Naive B cell (primary cell): ENCODE measurements at regions not wholly inside any gene's neighbourhood (a gene's known extent, or its start where the extent isn't known, plus 50 kb on each side); places are given as distances from the start of the nearest gene placed in this dataset.

ENCODE experiments used
- ATAC-seq, 2 donors: fragments of 150-1000 bp; cut with Tn5 transposase; 2 replicates each; pipeline ENCODE4 v1.10.0; 2021; ENCODE audit warnings: low read depth in 2 of 2, mild to moderate bottlenecking in 2 of 2, moderate library complexity in 2 of 2
- DNase-seq: peaks from one replicate; pipeline ENCODE4 v3.0.0; 2022
- H3K27ac Mint-ChIP-seq, 6 donors: one replicate each; pipeline ENCODE4 v1.8.0; 2020 to 2022; ENCODE audit warnings: mild to moderate bottlenecking in 6 of 6, mixed read lengths in 6 of 6, moderate library complexity in 5 of 6, inconsistent platforms in 2 of 6
- H3K27me3 Mint-ChIP-seq, 3 donors: one replicate each; pipeline ENCODE4 v1.8.0; 2021 to 2022; ENCODE audit warnings: mixed read lengths in 3 of 3, mild to moderate bottlenecking in 1 of 3
- H3K36me3 Mint-ChIP-seq, 2 donors: one replicate each; pipeline ENCODE4 v1.8.0; 2020 to 2022; ENCODE audit warnings: mixed read lengths in 2 of 2, inconsistent platforms in 1 of 2, mild to moderate bottlenecking in 1 of 2
- H3K4me1 Mint-ChIP-seq, 3 donors: one replicate each; pipeline ENCODE4 v1.8.0; 2020 to 2022; ENCODE audit warnings: mixed read lengths in 3 of 3, inconsistent platforms in 1 of 3, mild to moderate bottlenecking in 1 of 3, moderate library complexity in 1 of 3
- H3K4me3 Mint-ChIP-seq, 8 donors: one replicate each; pipeline ENCODE4 v1.8.0; 2020 to 2022; ENCODE audit warnings: mild to moderate bottlenecking in 8 of 8, mixed read lengths in 8 of 8, moderate library complexity in 8 of 8, inconsistent platforms in 2 of 8
- H3K9me3 Mint-ChIP-seq, 7 donors: one replicate each; pipeline ENCODE4 v1.8.0; 2020 to 2022; ENCODE audit warnings: mixed read lengths in 7 of 7, mild to moderate bottlenecking in 5 of 7, inconsistent platforms in 2 of 7, moderate library complexity in 1 of 7

- Mint-ChIP-seq H3K36me3 (no peaks in the 10 kb centered on the region), H3K27ac (no peak overlapping the region), H3K4me3 (no peak overlapping the region), H3K9me3 (peaks cover 0 to 7% (median 0%) of the 10 kb centered on the region in 7 donors), H3K27me3 (no peaks in the 10 kb centered on the region), H3K4me1 (no peaks in the 10 kb centered on the region)
- ATAC-seq, result no peak
- no peak for DNase-seq
These were observed 255.8 kb upstream of the CDIN1 start for GRCh38 chr15:36323615-36324014.

- Mint-ChIP-seq H3K27me3 (no peaks in the 10 kb centered on the region), H3K36me3 (no peaks in the 10 kb centered on the region), H3K4me1 (no peaks in the 10 kb centered on the region), H3K27ac (no peak overlapping the region), H3K4me3 (no peak overlapping the region), H3K9me3 (peaks cover 0 to 6% (median 0%) of the 10 kb centered on the region in 7 donors)
- DNase-seq (no peak), ATAC-seq (no peak)
These were observed 254.2 kb upstream of the CDIN1 start for GRCh38 chr15:36325206-36325605.

DNA sequence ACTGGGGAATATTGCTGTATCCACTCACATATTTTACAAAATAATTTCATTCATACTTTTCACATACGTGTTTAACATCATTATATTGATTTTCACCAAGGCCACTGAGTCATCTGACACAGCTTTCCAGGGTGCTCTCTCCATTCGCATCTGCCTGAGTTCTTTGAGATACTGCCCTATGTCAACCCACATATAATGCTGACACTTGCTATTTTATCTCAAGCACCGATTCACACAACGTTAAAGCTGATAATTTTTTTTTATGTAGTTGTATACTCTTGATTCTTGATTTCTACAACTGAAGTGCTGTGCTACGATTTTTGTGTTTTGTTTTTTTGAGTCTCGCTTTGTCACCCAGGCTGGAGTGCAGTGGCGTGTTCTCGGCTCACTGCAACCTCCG is 249.8 kb upstream of the CDIN1 start:
- H3K4me3 Mint-ChIP-seq, result no peak overlapping the region
- no peak for ATAC-seq
- H3K4me1 Mint-ChIP-seq, result no peaks in the 10 kb centered on the region

GRCh38 chr15:36330598-36330997 is 248.8 kb upstream of the CDIN1 start:
- no peaks in the 10 kb centered on the region for H3K27me3 Mint-ChIP-seq
- H3K36me3 Mint-ChIP-seq, result no peaks in the 10 kb centered on the region
- DNase-seq, result no peak
- no peak overlapping the region for H3K4me3 Mint-ChIP-seq
- ATAC-seq, result no peak
- H3K27ac Mint-ChIP-seq, result peak overlapping the region in 1 of 6 donors; percentile 20
- H3K4me1 Mint-ChIP-seq, result no peaks in the 10 kb centered on the region
- H3K9me3 Mint-ChIP-seq, result peaks cover 0 to 2% (median 0%) of the 10 kb centered on the region in 7 donors

More for the DNA sequence above, 249.8 kb upstream of the CDIN1 start:
- Mint-ChIP-seq H3K9me3 (peaks cover 0 to 4% (median 0%) of the 10 kb centered on the region in 7 donors), H3K36me3 (no peaks in the 10 kb centered on the region), H3K27me3 (no peaks in the 10 kb centered on the region), H3K27ac (no peak overlapping the region)
- no peak for DNase-seq

GRCh38 chr15:36331531-36332275 is 247.7 kb upstream of the CDIN1 start:
- Mint-ChIP-seq H3K9me3 (peaks cover 0 to 2% (median 0%) of the 10 kb centered on the region in 7 donors), H3K27ac (no peak overlapping the region), H3K36me3 (no peaks in the 10 kb centered on the region), H3K4me3 (no peak overlapping the region), H3K4me1 (no peaks in the 10 kb centered on the region), H3K27me3 (no peaks in the 10 kb centered on the region)
- DNase-seq (no peak), ATAC-seq (no peak)

DNA sequence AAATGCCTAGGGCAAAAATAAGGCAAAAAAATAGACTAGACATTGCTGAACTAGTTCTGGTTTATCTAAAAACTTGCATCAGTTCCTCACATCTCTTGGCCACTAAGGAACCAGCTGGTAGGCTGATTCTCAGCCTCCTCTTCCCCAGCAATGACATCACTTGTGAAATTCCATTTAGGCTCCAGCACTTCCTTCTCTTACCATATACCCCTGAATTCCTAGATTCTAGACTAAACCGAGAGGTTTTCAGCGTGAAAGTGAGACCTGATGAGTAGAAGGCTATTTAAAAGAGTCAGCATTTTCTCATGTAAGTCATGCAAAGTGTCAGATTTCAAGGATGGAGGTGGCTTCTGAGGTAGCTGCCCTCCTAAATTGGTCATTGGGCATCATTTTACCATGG is 247.1 kb upstream of the CDIN1 start:
- ATAC-seq, result no peak
- H3K36me3 Mint-ChIP-seq, result no peaks in the 10 kb centered on the region
- H3K4me1 Mint-ChIP-seq, result no peaks in the 10 kb centered on the region

DNA sequence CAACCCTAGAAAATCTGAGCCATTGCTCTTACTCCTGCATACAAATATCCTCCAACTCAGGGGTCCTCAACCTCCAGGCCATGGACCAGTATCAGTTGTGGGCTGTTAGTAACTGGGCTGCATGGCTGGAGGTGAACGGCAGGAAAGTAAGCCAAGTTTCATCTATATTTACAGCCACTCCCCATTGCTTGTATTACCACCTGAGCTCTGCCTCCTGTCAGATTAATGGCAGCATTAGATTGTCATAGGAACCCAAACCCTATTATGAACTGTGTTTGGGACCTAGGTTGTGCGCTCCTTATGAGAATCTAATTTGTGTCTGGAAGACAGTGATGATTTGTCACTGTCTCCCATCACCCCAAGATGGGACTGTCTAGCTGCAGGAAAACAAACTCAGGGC is 246.5 kb upstream of the CDIN1 start:
- Mint-ChIP-seq H3K27ac (no peak overlapping the region), H3K4me3 (no peak overlapping the region), H3K36me3 (no peaks in the 10 kb centered on the region)

More for the DNA sequence above, 247.1 kb upstream of the CDIN1 start:
- peaks cover 0 to 2% (median 0%) of the 10 kb centered on the region in 7 donors for H3K9me3 Mint-ChIP-seq
- H3K4me3 Mint-ChIP-seq, result no peak overlapping the region
- DNase-seq, result no peak
- H3K27ac Mint-ChIP-seq, result no peak overlapping the region
- H3K27me3 Mint-ChIP-seq, result no peaks in the 10 kb centered on the region

GRCh38 chr15:36334059-36334458 is 245.4 kb upstream of the CDIN1 start:
- H3K4me1 Mint-ChIP-seq, result no peaks in the 10 kb centered on the region
- no peaks in the 10 kb centered on the region for H3K36me3 Mint-ChIP-seq
- ATAC-seq (no peak), DNase-seq (no peak)
- H3K27ac Mint-ChIP-seq, result no peak overlapping the region
- no peaks in the 10 kb centered on the region for H3K27me3 Mint-ChIP-seq
- no peak overlapping the region for H3K4me3 Mint-ChIP-seq
- H3K9me3 Mint-ChIP-seq, result peaks cover 0 to 2% (median 0%) of the 10 kb centered on the region in 7 donors

More for the DNA sequence above, 246.5 kb upstream of the CDIN1 start:
- no peaks in the 10 kb centered on the region for H3K4me1 Mint-ChIP-seq
- DNase-seq, result no peak
- no peaks in the 10 kb centered on the region for H3K27me3 Mint-ChIP-seq
- ATAC-seq, result no peak
- H3K9me3 Mint-ChIP-seq, result peaks cover 0 to 2% (median 0%) of the 10 kb centered on the region in 7 donors

DNA sequence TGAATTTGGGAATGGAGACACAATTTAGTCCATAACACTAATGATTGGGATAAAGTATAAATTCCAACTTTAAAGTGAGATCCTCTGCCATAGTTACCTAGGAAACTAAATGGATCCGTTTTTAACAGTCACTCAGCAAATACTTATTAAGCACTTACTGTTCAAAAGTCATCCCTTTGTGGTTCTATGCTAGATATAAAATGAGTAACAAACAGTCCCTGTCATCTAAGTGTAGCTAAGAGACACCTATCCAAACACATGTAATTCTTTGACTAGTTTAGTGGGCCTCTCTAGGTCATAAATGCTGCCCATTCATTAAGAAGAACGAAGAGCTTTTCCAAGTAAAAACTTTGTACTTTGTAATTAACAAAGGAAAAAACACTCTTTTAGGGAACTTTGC is 244.2 kb upstream of the CDIN1 start:
- H3K36me3 Mint-ChIP-seq, result no peaks in the 10 kb centered on the region
- no peak for DNase-seq
- H3K27me3 Mint-ChIP-seq, result no peaks in the 10 kb centered on the region
- H3K4me1 Mint-ChIP-seq, result no peaks in the 10 kb centered on the region
- no peak for ATAC-seq
- H3K27ac Mint-ChIP-seq, result no peak overlapping the region
- peaks cover 0 to 2% (median 0%) of the 10 kb centered on the region in 7 donors for H3K9me3 Mint-ChIP-seq
- H3K4me3 Mint-ChIP-seq, result no peak overlapping the region

- DNase-seq (no peak), ATAC-seq (no peak)
- Mint-ChIP-seq H3K27ac (no peak overlapping the region), H3K27me3 (no peaks in the 10 kb centered on the region), H3K36me3 (no peaks in the 10 kb centered on the region), H3K9me3 (peaks cover 0 to 2% (median 0%) of the 10 kb centered on the region in 7 donors), H3K4me1 (no peaks in the 10 kb centered on the region), H3K4me3 (no peak overlapping the region)
These were observed 243.8 kb upstream of the CDIN1 start for GRCh38 chr15:36335659-36336058.

DNA sequence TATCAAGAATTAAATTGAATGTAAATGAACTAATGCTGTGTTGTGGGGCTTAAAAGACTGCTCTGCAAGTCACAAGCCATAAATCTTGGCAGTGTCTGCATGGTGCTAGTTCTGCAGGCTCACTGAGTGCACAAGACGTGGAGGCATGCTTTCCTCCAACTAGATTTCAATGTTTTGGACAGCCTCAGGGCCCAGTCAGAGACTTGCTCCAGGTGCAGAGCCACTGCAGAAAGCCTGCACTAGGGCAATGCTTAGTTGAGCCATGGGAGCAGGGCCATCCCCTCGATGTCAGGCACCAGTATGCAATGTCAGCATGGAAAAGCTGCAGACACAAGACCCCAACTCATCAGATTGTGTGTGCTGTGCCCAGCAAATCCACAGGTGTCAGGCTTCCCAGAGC is 234.5 kb upstream of the CDIN1 start:
- H3K9me3 Mint-ChIP-seq, result peaks cover 0 to 8% (median 3%) of the 10 kb centered on the region in 7 donors
- H3K4me3 Mint-ChIP-seq, result no peak overlapping the region
- no peak for DNase-seq
- H3K27me3 Mint-ChIP-seq, result no peaks in the 10 kb centered on the region
- H3K4me1 Mint-ChIP-seq, result no peaks in the 10 kb centered on the region
- H3K36me3 Mint-ChIP-seq, result no peaks in the 10 kb centered on the region
- no peak overlapping the region for H3K27ac Mint-ChIP-seq
- no peak for ATAC-seq

- Mint-ChIP-seq H3K9me3 (peaks cover 0 to 4% (median under 1%) of the 10 kb centered on the region in 7 donors), H3K4me3 (no peak overlapping the region), H3K4me1 (no peaks in the 10 kb centered on the region), H3K27ac (no peak overlapping the region), H3K36me3 (no peaks in the 10 kb centered on the region), H3K27me3 (no peaks in the 10 kb centered on the region)
- no peak for DNase-seq
- ATAC-seq, result no peak
These were observed 232.1 kb upstream of the CDIN1 start for GRCh38 chr15:36347272-36347858.

DNA sequence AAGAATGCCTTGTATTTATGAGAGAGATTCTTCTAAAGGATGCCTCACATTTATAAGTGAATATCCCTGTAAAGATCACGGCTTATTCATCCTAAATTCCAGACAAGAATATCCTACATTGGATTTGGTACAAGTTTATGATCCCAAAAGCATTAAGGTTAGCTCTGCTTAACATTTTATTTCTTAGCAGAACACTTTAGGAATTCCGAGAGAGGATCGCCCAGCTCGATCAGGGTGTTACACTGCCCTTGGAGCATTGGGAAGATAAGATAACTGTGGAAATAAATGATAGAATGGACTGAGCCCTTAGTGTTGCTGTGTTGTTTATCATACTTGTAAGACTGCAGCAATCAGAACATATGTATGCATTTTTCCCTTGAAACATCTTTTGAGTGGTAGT is 223.0 kb upstream of the CDIN1 start:
- DNase-seq (no peak), ATAC-seq (no peak)
- Mint-ChIP-seq H3K9me3 (no peaks in the 10 kb centered on the region), H3K36me3 (no peaks in the 10 kb centered on the region), H3K4me1 (no peaks in the 10 kb centered on the region), H3K4me3 (no peak overlapping the region), H3K27ac (no peak overlapping the region), H3K27me3 (no peaks in the 10 kb centered on the region)

GRCh38 chr15:36356978-36357601 is 222.3 kb upstream of the CDIN1 start:
- no peaks in the 10 kb centered on the region for H3K4me1 Mint-ChIP-seq
- no peaks in the 10 kb centered on the region for H3K27me3 Mint-ChIP-seq
- H3K27ac Mint-ChIP-seq, result no peak overlapping the region
- H3K9me3 Mint-ChIP-seq, result peaks cover 0 to 2% (median 0%) of the 10 kb centered on the region in 7 donors
- H3K4me3 Mint-ChIP-seq, result no peak overlapping the region
- ATAC-seq (no peak), DNase-seq (no peak)
- no peaks in the 10 kb centered on the region for H3K36me3 Mint-ChIP-seq
